GM18909 (cell line): ENCODE measurements at regions not wholly inside any gene's neighbourhood (a gene's known extent, or its start where the extent isn't known, plus 50 kb on each side); places are given as distances from the start of the nearest gene placed in this dataset.

Source experiments
- ATAC-seq: cut with Tn5 transposase; IDR thresholded peaks from one replicate; pipeline ENCODE4 v1.9.1; 2021; ENCODE audit warnings: mild to moderate bottlenecking; ENCODE audit not compliant: unreplicated experiment, poor library complexity

DNA sequence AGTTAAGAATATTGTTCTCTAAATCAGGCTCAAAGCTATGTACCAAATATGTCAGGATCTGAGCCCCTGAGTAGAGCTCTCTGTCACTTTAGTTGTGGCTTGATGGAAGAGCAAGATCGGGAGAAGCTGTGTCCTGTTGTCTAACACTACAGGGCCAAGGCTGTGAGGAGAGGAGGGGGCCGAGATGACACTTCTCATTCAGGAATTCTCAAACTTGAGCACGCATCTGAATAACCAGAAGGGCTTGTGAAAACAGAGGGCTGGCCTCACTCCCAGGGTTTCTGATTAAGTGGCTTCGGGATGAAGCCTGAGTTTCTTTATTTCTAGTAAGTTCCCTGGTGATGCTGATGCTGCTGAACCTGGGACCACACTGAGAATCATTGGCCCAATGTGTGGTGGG, 209.2 kb upstream of the DAB1 start:
- ATAC-seq = no peak

DNA sequence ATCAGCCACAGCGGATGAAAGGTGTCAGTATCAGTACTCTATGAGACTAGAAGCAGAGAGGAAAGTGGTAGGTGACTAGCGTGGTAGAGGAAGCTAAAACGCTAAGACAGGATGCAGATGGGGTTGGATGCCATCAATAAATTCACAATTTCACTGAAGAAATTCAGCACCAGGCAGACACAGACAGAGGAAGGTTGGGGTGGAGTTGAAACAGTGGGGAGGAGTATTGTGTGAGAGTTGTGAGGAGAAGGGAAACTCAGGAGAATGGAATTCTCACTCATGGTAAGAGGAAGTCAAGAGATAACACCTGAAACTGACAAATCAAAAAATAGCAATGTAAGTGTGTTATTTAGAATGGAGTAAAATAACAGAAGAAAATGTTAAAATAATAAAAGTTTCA, 208.5 kb upstream of the DAB1 start:
- no peak for ATAC-seq

DNA sequence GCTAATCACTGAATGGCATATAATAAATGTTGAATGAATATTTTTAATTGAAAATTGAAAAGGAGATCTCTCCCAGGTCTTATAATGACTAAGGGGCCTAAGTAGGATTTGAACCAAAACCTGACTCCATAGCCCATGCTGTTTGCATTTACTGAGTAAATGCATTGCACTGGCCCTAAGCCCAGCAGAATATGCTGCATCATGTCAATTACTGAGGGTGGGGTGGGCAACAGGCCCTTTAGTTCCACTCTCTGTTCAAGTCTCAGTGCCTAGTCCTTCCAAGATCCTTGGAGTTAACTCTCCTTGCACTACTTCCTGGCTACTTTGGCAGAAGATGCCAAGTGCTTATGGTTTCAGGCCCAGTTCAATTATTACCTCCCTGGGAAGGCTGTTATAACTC, 203.8 kb upstream of the DAB1 start:
- ATAC-seq = no peak

DNA sequence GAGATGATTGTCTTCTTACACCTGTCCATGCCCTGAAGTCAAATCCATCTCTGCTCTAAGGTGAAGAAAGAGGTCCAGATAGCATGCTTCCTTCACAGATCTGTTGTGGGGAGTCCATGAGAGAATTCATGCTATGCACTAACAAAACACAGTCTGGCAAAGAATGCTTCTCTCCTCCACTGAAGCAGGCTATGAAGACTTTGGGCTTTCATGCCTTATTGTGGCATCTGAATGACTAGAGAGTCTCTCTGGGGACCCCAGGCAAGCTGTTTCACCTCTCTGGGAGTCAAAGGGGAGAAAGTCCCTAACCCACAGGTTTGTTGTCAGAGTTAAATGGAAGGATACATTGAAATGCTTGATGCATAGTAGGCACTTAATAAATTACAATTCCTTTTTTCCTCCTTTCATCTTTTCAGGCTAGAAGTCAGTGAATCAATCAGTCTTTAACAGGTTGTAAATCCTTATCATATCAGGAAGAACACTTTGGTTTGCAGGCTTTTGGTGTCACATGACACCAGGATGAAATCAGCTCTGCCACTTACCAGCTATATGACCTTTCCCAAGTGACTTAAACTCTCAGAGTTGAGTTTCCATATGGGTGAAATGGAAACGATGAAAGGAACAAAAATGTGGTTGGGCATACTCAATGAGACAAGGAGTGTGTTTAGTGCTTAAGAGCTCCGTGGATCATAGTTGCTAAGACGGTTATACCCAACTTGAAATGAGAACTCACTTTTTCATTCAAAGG, 200.1 kb upstream of the DAB1 start:
- ATAC-seq = no peak

DNA sequence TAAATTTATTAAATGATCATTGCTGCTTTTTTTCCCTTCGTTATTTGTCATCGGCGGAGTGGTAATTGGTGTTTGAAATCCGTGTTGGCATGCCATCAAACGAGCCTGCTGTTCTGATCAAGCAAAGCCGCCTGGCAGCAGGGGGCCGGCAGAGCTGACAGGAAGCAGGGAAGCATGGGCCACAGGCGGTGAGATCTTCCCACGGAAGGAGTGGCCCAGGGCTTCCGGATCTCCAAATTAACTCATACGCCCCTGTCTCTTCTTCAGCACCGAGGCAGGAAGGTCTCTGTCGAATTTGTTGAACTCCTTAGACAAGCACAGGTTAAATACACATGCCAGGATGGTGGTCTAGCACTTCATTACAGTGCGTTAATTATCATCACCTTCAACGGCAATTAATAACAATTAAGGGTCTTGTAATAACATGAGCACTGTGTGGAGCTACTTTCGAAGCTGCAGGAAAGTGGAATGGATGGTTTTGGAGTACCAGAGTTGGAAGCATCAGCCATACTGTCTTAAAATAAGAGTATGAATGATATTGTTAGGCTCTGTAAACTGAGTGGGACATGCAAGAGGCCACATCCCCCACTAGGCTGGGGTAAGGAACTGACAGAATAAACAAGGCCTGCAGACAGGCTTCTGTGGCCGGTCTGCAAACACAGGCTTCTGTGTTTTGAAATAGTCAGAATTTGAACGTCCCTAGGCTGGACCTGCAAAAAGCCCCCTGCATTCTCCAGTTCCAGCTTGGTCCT, 199.4 kb upstream of the DAB1 start:
- ATAC-seq = no peak

DNA sequence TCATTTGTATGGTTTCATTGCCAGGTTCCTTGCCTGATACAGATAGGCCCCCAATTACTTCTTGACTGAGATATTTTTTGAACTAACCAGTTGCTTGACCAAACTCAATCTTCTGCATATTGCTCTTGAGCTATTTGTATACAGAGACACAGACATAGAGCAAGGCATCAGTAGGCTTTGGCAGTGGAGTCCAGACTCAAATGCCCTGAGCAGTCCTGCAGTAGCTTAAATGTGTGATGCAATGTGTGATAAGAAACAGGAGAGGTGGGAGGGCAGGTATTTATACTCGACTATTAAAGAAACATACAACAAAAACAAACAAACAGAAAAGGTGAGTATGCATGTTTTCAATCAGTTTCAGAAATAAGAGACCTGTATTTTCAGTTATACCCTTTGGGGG, 197.9 kb upstream of the DAB1 start:
- ATAC-seq = no peak

DNA sequence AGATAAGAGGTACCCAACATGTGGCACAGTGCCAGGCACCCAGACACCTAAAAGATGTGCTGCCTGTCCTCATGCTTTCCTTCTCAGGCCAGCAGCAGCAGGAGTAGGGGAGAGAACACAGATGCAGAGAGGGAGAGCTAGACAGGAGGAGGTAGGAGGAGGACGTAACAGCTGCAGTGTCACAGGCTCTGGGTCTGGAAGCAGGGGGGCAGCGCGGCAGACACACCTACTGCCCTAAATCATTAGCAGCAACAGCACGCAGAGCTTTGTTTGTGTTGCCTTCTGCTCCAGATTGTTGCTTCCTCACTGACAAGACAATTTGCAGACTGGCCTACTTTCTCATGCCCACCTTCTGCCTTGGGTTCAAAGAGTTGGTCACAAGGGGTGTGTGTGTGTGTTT, 196.7 kb upstream of the DAB1 start:
- no peak for ATAC-seq

DNA sequence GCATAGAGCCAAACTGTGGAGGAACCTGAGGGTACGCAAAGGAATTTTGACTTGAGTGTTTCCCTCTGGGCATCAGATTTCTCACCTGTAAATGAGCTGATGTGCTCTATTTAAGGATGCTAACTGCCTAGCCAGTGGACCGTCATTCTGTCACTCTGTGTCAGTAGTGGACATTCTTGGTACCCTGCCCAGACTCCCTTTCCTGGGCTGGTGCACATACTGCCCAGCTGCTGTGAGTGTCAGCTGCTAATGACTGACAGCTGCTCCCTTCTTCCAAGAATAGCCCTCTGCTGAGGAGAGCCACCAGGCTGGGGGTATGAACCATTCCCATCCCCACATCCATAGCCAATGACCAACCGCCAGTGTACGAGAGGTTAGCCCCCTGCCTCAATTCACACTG, 193.1 kb upstream of the DAB1 start:
- ATAC-seq = no peak

DNA sequence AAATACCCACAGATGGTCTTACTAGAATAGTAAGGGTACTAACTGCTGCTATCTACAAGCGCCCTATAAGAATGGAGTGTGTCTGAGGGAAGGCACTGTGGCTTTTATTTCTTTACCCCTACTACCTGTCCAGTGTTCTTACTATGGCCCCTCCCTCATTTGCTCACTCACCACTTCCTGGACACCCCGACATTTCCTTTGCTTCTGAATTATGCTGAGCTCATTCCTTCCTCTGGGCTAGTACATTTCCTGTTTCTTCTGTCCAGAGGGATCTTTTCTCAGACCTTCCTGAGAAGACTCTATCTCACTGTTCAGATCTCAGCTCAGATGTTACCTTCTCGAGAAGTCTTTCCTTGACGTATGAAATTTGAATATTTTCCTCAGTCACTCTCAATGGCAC, 192.1 kb upstream of the DAB1 start:
- ATAC-seq = no peak

DNA sequence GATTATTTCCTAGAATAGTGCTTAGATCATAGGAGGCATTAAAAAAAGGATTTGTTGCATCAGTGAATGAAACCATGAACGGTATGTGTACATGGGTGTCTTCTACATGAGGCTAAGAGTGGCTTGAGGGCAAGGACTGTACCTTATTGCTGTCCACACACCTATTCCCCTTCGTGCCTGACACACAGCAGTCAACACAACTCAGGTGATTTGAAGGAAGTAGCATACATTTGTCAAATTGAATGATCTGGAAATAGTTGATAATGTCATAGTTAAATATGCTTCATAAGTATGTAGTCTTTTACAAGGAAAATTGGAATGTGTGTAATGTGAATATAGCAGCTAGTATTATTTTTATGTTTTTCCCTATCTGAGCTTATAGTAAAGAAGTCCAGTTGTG, 189.0 kb upstream of the DAB1 start:
- no peak for ATAC-seq

DNA sequence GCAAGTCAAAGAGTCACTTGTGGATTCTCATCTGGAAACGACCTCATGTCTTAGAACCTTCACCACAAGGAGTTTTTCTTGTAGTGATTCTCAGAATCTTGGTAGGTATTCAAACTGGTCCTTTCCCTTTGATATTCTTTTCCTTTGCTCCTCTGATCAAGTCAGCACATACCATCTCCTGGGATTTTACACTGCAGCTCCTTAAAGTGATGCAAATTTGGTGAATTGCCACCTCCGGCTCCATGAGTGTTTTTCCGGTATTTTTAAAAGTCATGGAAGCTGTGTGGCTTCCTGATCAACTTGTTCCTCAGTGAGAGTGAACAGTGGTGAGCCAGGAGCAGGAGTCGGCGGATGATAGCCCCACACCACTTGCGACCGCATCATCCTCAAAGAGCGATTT, 182.1 kb upstream of the DAB1 start:
- ATAC-seq = no peak

DNA sequence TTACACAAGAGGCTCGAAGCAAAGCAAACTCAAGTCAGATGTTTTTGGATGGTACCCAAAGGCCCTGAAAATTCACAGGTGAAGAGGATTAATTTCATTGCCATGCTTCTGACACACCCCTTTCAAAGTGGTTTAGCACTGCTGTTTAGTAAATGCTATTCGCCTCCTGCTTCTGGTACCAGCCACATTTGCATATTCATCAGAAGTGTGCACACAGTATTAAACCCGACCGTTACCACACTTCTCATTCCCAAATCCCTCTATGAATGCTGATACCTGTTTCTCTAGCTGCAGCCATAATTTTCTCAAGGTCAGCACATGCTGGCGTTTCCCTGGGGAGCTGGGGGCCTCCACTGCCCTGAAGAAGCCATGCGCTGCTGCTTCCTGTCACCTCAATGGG, 179.8 kb upstream of the DAB1 start:
- no peak for ATAC-seq

DNA sequence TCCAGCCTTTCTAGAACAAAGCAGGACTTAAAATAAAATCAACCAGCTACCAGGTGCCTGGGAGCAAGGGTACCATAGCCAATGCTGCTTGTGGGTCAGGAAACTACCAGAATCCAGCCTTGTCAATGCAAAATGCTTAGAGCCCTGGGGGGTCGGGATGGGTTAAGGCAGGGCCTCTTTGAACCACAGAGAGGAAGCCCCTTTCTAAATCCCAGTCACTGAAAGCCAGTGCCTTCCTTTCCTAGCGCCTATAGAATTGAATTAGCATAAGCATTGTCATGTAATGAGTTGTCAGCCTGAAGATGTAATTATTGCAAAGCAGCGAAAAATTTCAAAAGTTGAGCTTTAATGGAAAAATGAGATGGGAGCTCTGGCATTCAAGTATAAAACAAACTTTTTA, 176.6 kb upstream of the DAB1 start:
- no peak for ATAC-seq

DNA sequence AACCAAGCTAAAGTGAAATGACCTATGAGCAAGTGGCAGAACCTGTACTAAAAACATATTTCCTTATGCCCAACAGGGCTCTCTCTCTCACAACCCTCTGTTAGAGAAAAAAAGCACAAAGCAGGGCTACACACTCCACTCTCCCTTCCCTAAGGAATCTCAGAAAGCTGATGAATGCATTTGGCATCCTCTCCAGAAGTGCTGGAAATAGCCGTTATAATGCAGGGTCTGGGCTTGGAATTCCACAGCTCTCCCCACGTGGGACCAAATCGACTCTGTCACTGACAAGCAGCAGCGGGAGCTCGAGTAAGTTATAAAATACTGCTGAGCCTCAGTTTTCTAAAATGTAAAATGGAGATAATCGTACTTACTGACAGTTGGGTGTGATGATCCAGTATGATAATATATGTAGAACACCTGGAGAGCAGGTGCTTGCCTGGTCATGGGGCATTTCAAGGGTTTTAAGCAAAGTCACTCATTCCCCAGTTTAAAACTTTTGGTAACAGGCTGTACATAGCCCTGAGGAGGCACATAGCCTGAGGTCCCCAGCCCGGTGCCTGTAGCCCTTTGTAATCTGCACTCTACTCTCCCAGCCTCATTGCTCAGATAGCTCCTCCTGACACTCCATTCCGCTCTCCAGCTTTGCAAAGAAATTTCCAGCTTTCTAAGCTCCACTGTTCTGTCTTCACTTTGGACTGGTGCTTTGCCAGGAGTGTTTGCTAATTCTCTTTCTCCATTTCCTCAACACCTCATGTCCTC, 175.6 kb upstream of the DAB1 start:
- ATAC-seq = no peak

DNA sequence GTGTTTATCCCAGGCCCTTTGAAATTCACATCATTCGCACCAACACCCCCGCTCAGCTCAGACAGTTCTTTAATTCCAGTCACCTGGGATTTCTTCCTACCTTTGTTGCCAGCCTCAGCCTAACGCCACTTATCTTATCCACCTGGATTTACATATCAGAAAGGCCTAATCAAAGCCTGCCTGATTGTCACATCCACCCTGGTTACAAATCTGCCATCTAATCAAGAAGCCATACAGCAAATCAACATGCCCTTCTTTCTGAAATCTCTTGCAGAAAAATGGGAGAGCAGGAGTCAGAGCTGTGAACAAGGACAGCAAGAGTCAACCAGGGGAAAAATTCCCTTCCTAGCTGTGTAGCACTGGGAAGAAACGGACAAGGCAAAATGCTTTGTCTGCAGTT, 173.2 kb upstream of the DAB1 start:
- no peak for ATAC-seq

DNA sequence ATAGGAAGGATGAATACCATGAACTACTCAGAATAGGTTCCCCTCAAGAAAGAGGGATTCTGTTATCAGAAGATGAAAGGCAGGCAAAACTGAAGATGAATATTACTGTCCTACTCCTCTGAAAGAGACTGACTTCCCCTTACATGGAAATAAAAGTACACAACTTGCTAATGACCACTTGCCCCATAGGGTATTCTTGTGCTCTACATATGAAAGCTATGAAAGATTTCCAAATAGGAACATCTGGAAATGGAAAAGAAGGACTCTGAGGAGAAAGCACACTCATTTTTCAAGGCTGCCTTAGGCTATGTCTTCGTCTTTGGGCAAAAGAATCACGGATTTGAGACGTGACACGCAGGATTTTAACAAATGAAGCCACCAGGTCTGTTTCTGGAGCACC, 170.1 kb upstream of the DAB1 start:
- no peak for ATAC-seq

DNA sequence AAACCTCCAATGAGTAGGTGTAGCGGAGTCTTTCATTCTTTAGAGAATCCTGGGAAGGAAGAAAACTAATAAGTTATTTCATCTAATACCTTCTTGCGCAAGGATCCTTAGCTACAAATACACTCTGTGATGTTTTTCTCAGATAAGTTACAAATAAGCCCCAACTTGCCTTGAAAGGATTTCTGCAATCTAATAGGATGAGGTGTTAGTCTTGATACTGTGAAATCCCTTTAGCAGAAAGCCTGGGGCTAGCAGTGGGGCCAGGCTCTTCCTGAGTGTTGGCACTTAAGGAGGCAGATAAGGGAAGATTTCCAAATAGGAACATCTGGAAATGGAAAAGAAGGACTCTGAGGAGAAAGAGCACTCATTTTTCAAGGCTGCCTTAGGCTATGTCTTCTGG, 168.0 kb upstream of the DAB1 start:
- ATAC-seq = no peak

DNA sequence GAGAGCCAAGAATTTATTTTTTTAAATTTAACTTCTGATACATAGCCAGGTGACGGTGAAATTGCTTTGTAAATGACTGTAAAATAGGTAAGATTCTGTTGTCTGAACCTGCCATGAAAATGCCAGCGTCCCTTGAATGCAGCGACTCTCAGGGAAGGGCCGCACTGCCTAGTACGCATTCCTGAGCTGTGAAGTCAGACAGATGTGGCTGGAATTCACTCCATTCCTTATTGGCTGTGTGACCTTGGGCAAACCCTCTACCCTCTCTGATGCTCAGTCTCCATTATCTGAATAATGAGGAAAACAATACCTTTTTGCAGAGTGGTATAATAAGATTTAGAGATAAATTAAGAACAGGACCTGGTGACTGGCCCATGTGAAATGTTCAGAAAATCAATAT, 167.1 kb upstream of the DAB1 start:
- no peak for ATAC-seq

DNA sequence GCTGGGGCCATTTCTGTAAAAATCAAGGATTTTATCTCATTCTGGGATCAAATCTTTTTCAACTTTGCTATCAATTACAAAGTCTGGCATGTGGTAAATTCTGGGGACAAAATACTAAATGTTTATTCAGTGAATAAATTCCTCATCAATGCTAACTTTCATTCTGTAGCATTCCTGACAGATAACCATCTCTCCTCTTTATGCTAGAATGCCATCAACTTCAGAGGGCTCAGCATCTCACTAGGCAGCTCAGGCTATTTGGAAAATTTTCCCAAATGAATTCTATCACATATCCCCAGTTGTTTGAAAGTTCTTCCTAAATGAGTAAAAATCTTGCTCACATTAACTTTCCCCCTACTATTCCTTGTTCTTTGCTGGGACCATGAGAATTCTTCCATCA, 163.0 kb upstream of the DAB1 start:
- no peak for ATAC-seq

DNA sequence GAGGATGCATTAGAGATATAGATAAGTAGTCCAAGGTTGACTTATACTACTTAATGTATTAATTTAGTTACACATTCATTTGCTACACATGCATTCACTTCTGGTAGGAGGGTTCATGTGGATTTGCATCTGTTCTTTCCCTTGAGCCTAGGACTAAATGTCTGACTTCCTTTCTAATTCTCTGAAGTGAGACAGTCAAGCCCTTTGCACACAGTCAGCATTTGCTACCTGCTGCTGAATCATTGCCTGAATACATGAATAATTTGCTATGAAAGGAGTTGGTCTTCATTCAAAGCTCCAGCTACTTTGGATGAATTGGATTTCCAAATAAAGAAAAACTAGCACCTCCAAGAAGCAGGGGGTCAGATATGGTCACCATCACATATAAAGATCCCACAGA, 154.8 kb upstream of the DAB1 start:
- no peak for ATAC-seq

DNA sequence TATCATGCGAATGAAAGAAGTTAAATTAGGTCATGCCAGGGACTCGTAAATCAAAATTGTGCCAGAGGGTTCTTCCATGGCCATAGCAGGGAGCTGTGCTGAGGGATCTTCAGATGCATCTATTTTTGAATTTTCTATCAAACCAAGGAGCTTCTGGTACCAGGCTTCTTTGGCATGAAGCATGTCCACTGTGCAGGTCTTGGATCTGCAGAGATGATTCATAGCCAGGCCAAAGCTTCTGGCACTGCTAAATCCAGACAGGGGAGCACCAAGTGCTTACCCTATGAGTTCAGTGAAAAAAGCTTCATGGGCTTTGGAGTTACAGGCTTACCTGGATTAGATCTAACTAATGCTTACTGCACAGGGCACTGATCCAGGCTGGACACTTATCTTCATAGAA, 154.2 kb upstream of the DAB1 start:
- no peak for ATAC-seq
